ENCODE measurements at regions not wholly inside any gene's neighbourhood (a gene's known extent, or its start where the extent isn't known, plus 50 kb on each side); places are given as distances from the start of the nearest gene placed in this dataset.

- no peak for TF ChIP-seq POLR2A (IDR thresholded peaks at IDR 0.05)
- TF ChIP-seq, protein P1, sequence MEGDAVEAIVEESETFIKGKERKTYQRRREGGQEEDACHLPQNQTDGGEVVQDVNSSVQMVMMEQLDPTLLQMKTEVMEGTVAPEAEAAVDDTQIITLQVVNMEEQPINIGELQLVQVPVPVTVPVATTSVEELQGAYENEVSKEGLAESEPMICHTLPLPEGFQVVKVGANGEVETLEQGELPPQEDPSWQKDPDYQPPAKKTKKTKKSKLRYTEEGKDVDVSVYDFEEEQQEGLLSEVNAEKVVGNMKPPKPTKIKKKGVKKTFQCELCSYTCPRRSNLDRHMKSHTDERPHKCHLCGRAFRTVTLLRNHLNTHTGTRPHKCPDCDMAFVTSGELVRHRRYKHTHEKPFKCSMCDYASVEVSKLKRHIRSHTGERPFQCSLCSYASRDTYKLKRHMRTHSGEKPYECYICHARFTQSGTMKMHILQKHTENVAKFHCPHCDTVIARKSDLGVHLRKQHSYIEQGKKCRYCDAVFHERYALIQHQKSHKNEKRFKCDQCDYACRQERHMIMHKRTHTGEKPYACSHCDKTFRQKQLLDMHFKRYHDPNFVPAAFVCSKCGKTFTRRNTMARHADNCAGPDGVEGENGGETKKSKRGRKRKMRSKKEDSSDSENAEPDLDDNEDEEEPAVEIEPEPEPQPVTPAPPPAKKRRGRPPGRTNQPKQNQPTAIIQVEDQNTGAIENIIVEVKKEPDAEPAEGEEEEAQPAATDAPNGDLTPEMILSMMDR (IDR thresholded peaks at IDR 0.05) = no peak
These were observed 79.2 kb upstream of the CDC42BPA start for GRCh38 chr1:227397354-227397978.

GRCh38 chr1:227396539-227397353 is 78.5 kb upstream of the CDC42BPA start:
- intact Hi-C loops (cut with DNase I) = no loop called here
- WGBS, 2 donors = 71 to 88% methylated on average over 8 of the region's 8 CpGs
- Histone ChIP-seq H3K27me3 (no peaks in the 10 kb centered on the region), H3K4me1 (no peaks in the 10 kb centered on the region), H3K4me3 (no peak overlapping the region), H3K27ac (no peak overlapping the region), H3K36me3 (replicated peaks in 1 of 2; ENCODE audit: insufficient read depth in 1 of 2, low read depth in 2 of 2) (no peaks in the 10 kb centered on the region), H3K9me3 (no peaks in the 10 kb centered on the region)
- TF ChIP-seq POLR2A (IDR thresholded peaks at IDR 0.05) = no peak
- TF ChIP-seq, protein P1 (IDR thresholded peaks at IDR 0.05) = no peak
- no peak for ATAC-seq
- DNase-seq = no peak

More at GRCh38 chr1:227397354-227397978, 79.2 kb upstream of the CDC42BPA start:
- WGBS, 2 donors = 83 to 89% methylated on average over 5 of the region's 5 CpGs
- Histone ChIP-seq H3K4me3 (no peak overlapping the region), H3K9me3 (no peaks in the 10 kb centered on the region), H3K27ac (no peak overlapping the region), H3K36me3 (replicated peaks in 1 of 2; ENCODE audit: insufficient read depth in 1 of 2, low read depth in 2 of 2) (no peaks in the 10 kb centered on the region), H3K27me3 (no peaks in the 10 kb centered on the region), H3K4me1 (no peaks in the 10 kb centered on the region)
- intact Hi-C loops (cut with DNase I) = no loop called here
- ATAC-seq (no peak), DNase-seq (no peak)

GRCh38 chr1:227395426-227396028 is 77.2 kb upstream of the CDC42BPA start:
- no peaks in the 10 kb centered on the region for H3K9me3 ChIP-seq
- no peak overlapping the region for H3K4me3 ChIP-seq
- no peak overlapping the region for H3K27ac ChIP-seq
- ATAC-seq (no peak), DNase-seq (no peak)
- TF ChIP-seq, protein P1 (IDR thresholded peaks at IDR 0.05) = no peak
- TF ChIP-seq POLR2A (IDR thresholded peaks at IDR 0.05) = no peak
- intact Hi-C loops (cut with DNase I) = no loop called here
- H3K27me3 ChIP-seq = no peaks in the 10 kb centered on the region
- H3K4me1 ChIP-seq = no peaks in the 10 kb centered on the region
- no peaks in the 10 kb centered on the region for H3K36me3 ChIP-seq (replicated peaks in 1 of 2; ENCODE audit: insufficient read depth in 1 of 2, low read depth in 2 of 2)
- 37 to 75% methylated on average over 2 of the region's 2 CpGs for WGBS, 2 donors

DNA sequence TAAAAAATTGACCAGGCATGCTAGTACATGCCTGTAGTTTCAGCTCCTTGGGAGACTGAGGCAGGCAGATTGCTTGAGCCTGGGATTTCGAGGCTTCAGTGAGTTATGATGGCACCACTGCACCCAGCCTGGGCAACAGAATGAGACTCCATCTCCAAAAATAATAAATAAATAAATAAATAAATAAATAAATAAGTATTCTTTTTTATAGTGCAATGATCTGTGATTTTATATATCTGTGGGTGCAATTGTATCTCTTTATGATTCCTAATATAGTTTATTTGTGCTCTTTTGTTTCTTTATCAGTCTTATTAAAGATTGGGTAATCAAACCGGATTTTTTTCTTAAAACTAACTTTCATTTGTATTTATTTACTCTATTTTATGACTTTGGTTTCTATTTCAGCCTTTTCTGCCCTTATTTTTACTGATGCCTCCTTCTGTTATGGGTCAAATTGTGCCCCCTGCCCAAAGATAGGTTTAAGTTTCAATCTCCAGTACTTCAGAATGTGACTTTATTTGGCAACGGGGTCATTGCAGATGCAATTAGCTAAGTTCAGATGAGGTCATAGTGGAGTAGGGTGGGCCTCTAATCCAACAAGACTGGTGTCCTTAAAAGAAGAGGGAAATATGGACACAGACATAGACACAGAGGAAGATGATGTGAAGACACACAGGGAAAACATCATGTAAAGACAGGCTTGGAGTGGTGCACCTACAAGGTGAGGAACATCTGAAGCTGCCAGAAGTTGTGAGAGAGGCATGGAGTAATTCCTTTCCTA is 74.9 kb upstream of the CDC42BPA start:
- H3K4me1 ChIP-seq = no peaks in the 10 kb centered on the region
- TF ChIP-seq, protein P1 (IDR thresholded peaks at IDR 0.05) = no peak
- no peak for TF ChIP-seq POLR2A (IDR thresholded peaks at IDR 0.05)
- no peaks in the 10 kb centered on the region for H3K36me3 ChIP-seq (replicated peaks in 1 of 2; ENCODE audit: insufficient read depth in 1 of 2, low read depth in 2 of 2)
- no peak for ATAC-seq
- WGBS, 2 donors = 32 to 81% methylated on average over 3 of the region's 3 CpGs
- no peak overlapping the region for H3K27ac ChIP-seq
- H3K4me3 ChIP-seq = no peak overlapping the region
- intact Hi-C loops (cut with DNase I) = no loop called here
- DNase-seq = no peak
- H3K27me3 ChIP-seq = no peaks in the 10 kb centered on the region
- no peaks in the 10 kb centered on the region for H3K9me3 ChIP-seq

Measured in body of pancreas (tissue), 4 donors.